HEK293T (cell line): ENCODE measurements at regions not wholly inside any gene's neighbourhood (a gene's known extent, or its start where the extent isn't known, plus 50 kb on each side); places are given as distances from the start of the nearest gene placed in this dataset.

Source experiments
- CTCF ChIA-PET: fragments of 350-600 bp; formaldehyde crosslinking; extraction: SDS; loops from one replicate; lab custom pipeline; 2021; ENCODE audit warnings: antibody characterized with exemption, inconsistent platforms; lab: Yijun Ruan, JAX
- POLR2A ChIA-PET: fragments of 350-600 bp; formaldehyde crosslinking; extraction: SDS; loops from one replicate; lab custom pipeline; 2020; ENCODE audit warnings: antibody characterized with exemption, inconsistent platforms; lab: Yijun Ruan, JAX
- DNase-seq: peaks from one replicate; pipeline ENCODE4 v3.0.0; 2012; ENCODE audit warnings: mixed read lengths; ENCODE audit errors: extremely low spot score
- ARNT ChIP-seq: fragments of 450-650 bp; IDR thresholded peaks from 2 replicates; pipeline ENCODE4 v1.6.1; 2017; ENCODE audit warnings: mild to moderate bottlenecking
- BHLHE40 ChIP-seq: fragments of 450-650 bp; IDR thresholded peaks from 2 replicates; pipeline ENCODE4 v1.6.1; 2016; ENCODE audit warnings: mild to moderate bottlenecking, moderate library complexity, borderline replicate concordance
- CTBP1 ChIP-seq: fragments of 450-650 bp; IDR thresholded peaks from 2 replicates; pipeline ENCODE4 v1.6.1; 2016; ENCODE audit warnings: borderline replicate concordance
- ELF4 ChIP-seq: fragments of 450-650 bp; IDR thresholded peaks from 2 replicates; pipeline ENCODE4 v1.6.1; 2017; ENCODE audit warnings: antibody characterized with exemption
- FOXA1 ChIP-seq: fragments of 450-650 bp; IDR thresholded peaks from 2 replicates; pipeline ENCODE4 v1.6.1; 2016; ENCODE audit warnings: mild to moderate bottlenecking
- FOXK2 ChIP-seq: fragments of 450-650 bp; IDR thresholded peaks from 2 replicates; pipeline ENCODE4 v1.6.1; 2016; ENCODE audit warnings: mild to moderate bottlenecking
- FOXM1 ChIP-seq: fragments of 450-650 bp; IDR thresholded peaks from 2 replicates; pipeline ENCODE4 v1.6.1; 2017; ENCODE audit warnings: mild to moderate bottlenecking, borderline replicate concordance
- HDGF ChIP-seq: fragments of 450-650 bp; IDR thresholded peaks from 2 replicates; pipeline ENCODE4 v1.6.1; 2017; ENCODE audit warnings: antibody characterized with exemption, borderline replicate concordance
- L3MBTL2 ChIP-seq: fragments of 450-650 bp; conservative IDR thresholded peaks from 2 replicates; pipeline ENCODE4 v1.6.1; 2016; ENCODE audit warnings: mild to moderate bottlenecking
- LEF1 ChIP-seq: fragments of 450-650 bp; IDR thresholded peaks from 2 replicates; pipeline ENCODE4 v1.6.1; 2017; ENCODE audit warnings: mild to moderate bottlenecking, borderline replicate concordance
- NFRKB ChIP-seq: fragments of 450-650 bp; IDR thresholded peaks from 2 replicates; pipeline ENCODE4 v1.6.1; 2016; ENCODE audit warnings: mild to moderate bottlenecking, moderate library complexity
- PKNOX1 ChIP-seq: fragments of 450-650 bp; IDR thresholded peaks from 2 replicates; pipeline ENCODE4 v1.6.1; 2016
- SP1 ChIP-seq: fragments of 450-650 bp; IDR thresholded peaks from 2 replicates; pipeline ENCODE4 v1.6.1; 2017
- SUZ12 ChIP-seq: fragments of 450-650 bp; IDR thresholded peaks from 2 replicates; pipeline ENCODE4 v1.6.1; 2016; ENCODE audit warnings: mild to moderate bottlenecking
- TARDBP ChIP-seq: fragments of 450-650 bp; IDR thresholded peaks from 2 replicates; pipeline ENCODE4 v1.6.1; 2016
- ZNF384 ChIP-seq: fragments of 450-650 bp; IDR thresholded peaks from 2 replicates; pipeline ENCODE4 v1.6.1; 2016

- TF ChIP-seq HDGF (no peak), L3MBTL2 (no peak), ELF4 (no peak), SUZ12 (no peak), LEF1 (no peak), FOXM1 (no peak), FOXK2 (no peak), NFRKB (no peak), TARDBP (no peak), FOXA1 (no peak), SP1 (no peak), ZNF384 (no peak), ARNT (no peak), BHLHE40 (no peak), CTBP1 (no peak), PKNOX1 (no peak)
- CTCF ChIA-PET, result no interaction called here
- POLR2A ChIA-PET, result no interaction called here
Measured at GRCh38 chr17:5866978-5867377, 203.2 kb upstream of the WSCD1 start.

GRCh38 chr17:5869041-5869745 lies 201.0 kb upstream of the WSCD1 start:
- ChIA-PET CTCF (no interaction called here), POLR2A (no interaction called here)
- TF ChIP-seq CTBP1 (no peak), ARNT (no peak), FOXK2 (no peak), SUZ12 (no peak), SP1 (no peak), ELF4 (no peak), FOXA1 (no peak), LEF1 (no peak), ZNF384 (no peak), HDGF (no peak), L3MBTL2 (no peak), FOXM1 (no peak), NFRKB (no peak), PKNOX1 (no peak), BHLHE40 (no peak), TARDBP (no peak)
- no peak for DNase-seq

More at GRCh38 chr17:5866978-5867377, 203.2 kb upstream of the WSCD1 start:
- DNase-seq, result no peak

GRCh38 chr17:5870231-5870953 lies 199.8 kb upstream of the WSCD1 start:
- DNase-seq, result no peak
- TF ChIP-seq L3MBTL2 (no peak), ZNF384 (no peak), TARDBP (no peak), ELF4 (no peak), FOXK2 (no peak), ARNT (no peak), SUZ12 (no peak), FOXA1 (no peak), CTBP1 (no peak), NFRKB (no peak), LEF1 (no peak), FOXM1 (no peak), SP1 (no peak)
- CTCF ChIA-PET, result interaction anchor here (0.7 kb wide), 1 partner anchor 522 kb away, joined by 3 read pairs; no protein-coding TSS in a partner anchor
- POLR2A ChIA-PET, result no interaction called here

GRCh38 chr17:5871666-5872065 lies 198.5 kb upstream of the WSCD1 start:
- DNase-seq, result no peak
- TF ChIP-seq CTBP1 (no peak), PKNOX1 (no peak), FOXA1 (no peak), FOXM1 (no peak), L3MBTL2 (no peak)
- ChIA-PET CTCF (interaction anchor here (0.6 kb wide), 1 partner anchor 77 kb away, joined by 5 read pairs; no protein-coding TSS in a partner anchor), POLR2A (no interaction called here)

GRCh38 chr17:5872831-5873230 lies 197.3 kb upstream of the WSCD1 start:
- TF ChIP-seq CTBP1, result no peak
- no peak for TF ChIP-seq ARNT
- no peak for TF ChIP-seq HDGF
- TF ChIP-seq ZNF384, result no peak
- no peak for TF ChIP-seq PKNOX1
- no peak for TF ChIP-seq TARDBP
- TF ChIP-seq LEF1, result no peak
- TF ChIP-seq BHLHE40, result no peak
- no peak for TF ChIP-seq ELF4
- no peak for TF ChIP-seq SP1
- TF ChIP-seq NFRKB, result no peak
- TF ChIP-seq FOXK2, result no peak
- no peak for TF ChIP-seq FOXA1
- TF ChIP-seq FOXM1, result no peak
- no peak for TF ChIP-seq L3MBTL2
- TF ChIP-seq SUZ12, result no peak
- ChIA-PET CTCF (no interaction called here), POLR2A (no interaction called here)
- no peak for DNase-seq
